ENCODE measurements at regions not wholly inside any gene's neighbourhood (a gene's known extent, or its start where the extent isn't known, plus 50 kb on each side); places are given as distances from the start of the nearest gene placed in this dataset.
A peak's percentile ranks its signal among the peaks of the same experiment; 100 is the strongest.

DNA sequence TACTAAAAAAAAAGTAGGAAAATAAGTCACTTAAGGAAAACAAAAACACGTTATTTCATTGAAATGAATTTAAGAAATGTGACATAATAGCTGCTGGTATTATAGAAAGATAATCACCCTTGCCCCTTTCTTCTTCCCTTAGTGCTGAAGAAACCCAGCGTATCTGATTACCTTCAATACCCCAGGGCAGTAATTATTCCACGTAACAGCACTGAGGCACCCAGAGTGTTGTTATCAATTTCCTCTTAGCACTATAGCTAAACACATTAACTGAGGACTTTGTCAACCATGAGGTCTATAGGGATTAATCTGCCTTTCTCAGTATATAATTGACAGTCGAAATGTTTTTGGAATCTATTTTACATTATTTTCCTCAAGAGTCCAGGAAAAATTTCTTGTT lies 180.0 kb upstream of the NXPH2 start:
- Histone ChIP-seq H3K4me1 (ENCODE audit: control insufficient read depth, insufficient read depth, low read length) (no peaks in the 10 kb centered on the region), H3K9me3 (ENCODE audit: control insufficient read depth, insufficient read depth, low read depth, low read length) (no peaks in the 10 kb centered on the region), H3K4me3 (ENCODE audit: low read depth, low read length) (no peak overlapping the region), H3K27ac (ENCODE audit: extremely low read depth, low read depth, low read length) (no peak overlapping the region), H3K36me3 (ENCODE audit: control insufficient read depth in 2 of 2, insufficient read depth in 1 of 2, low read length in 2 of 2) (no peaks in the 10 kb centered on the region)
- ChIA-PET CTCF (interaction anchor here (0.6 kb wide), 1 partner anchor 20 kb away, joined by 7 read pairs; no protein-coding TSS in a partner anchor), POLR2A (no interaction called here)
- TF ChIP-seq PRDM6 (tag by site-specific recombination; IDR thresholded peaks at IDR 0.05) = 0 out of 2 replicates have a peak, but pooled peaks have one; percentile 8
- TF ChIP-seq RBAK (tag by site-specific recombination; IDR thresholded peaks at IDR 0.05) = no peak

GRCh38 chr2:138959031-138959430 lies 178.8 kb upstream of the NXPH2 start:
- CTCF ChIA-PET = no interaction called here
- H3K36me3 ChIP-seq (ENCODE audit: control insufficient read depth in 2 of 2, insufficient read depth in 1 of 2, low read length in 2 of 2) = no peaks in the 10 kb centered on the region
- H3K9me3 ChIP-seq (ENCODE audit: control insufficient read depth, insufficient read depth, low read depth, low read length) = no peaks in the 10 kb centered on the region
- TF ChIP-seq ZFP37 (tag by site-specific recombination; IDR thresholded peaks at IDR 0.05) = no peak
- TF ChIP-seq ZBTB1 (tag by site-specific recombination; IDR thresholded peaks at IDR 0.05) = no peak
- TF ChIP-seq, protein P1, sequence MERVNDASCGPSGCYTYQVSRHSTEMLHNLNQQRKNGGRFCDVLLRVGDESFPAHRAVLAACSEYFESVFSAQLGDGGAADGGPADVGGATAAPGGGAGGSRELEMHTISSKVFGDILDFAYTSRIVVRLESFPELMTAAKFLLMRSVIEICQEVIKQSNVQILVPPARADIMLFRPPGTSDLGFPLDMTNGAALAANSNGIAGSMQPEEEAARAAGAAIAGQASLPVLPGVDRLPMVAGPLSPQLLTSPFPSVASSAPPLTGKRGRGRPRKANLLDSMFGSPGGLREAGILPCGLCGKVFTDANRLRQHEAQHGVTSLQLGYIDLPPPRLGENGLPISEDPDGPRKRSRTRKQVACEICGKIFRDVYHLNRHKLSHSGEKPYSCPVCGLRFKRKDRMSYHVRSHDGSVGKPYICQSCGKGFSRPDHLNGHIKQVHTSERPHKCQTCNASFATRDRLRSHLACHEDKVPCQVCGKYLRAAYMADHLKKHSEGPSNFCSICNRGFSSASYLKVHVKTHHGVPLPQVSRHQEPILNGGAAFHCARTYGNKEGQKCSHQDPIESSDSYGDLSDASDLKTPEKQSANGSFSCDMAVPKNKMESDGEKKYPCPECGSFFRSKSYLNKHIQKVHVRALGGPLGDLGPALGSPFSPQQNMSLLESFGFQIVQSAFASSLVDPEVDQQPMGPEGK (tag by site-specific recombination; IDR thresholded peaks at IDR 0.05) = no peak
- TF ChIP-seq ZNF132 (tag by site-specific recombination; IDR thresholded peaks at IDR 0.05; ENCODE audit: borderline replicate concordance) = no peak
- TF ChIP-seq, protein P2, sequence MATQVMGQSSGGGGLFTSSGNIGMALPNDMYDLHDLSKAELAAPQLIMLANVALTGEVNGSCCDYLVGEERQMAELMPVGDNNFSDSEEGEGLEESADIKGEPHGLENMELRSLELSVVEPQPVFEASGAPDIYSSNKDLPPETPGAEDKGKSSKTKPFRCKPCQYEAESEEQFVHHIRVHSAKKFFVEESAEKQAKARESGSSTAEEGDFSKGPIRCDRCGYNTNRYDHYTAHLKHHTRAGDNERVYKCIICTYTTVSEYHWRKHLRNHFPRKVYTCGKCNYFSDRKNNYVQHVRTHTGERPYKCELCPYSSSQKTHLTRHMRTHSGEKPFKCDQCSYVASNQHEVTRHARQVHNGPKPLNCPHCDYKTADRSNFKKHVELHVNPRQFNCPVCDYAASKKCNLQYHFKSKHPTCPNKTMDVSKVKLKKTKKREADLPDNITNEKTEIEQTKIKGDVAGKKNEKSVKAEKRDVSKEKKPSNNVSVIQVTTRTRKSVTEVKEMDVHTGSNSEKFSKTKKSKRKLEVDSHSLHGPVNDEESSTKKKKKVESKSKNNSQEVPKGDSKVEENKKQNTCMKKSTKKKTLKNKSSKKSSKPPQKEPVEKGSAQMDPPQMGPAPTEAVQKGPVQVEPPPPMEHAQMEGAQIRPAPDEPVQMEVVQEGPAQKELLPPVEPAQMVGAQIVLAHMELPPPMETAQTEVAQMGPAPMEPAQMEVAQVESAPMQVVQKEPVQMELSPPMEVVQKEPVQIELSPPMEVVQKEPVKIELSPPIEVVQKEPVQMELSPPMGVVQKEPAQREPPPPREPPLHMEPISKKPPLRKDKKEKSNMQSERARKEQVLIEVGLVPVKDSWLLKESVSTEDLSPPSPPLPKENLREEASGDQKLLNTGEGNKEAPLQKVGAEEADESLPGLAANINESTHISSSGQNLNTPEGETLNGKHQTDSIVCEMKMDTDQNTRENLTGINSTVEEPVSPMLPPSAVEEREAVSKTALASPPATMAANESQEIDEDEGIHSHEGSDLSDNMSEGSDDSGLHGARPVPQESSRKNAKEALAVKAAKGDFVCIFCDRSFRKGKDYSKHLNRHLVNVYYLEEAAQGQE (tag by site-specific recombination; IDR thresholded peaks at IDR 0.05) = no peak
- TF ChIP-seq, protein P3, sequence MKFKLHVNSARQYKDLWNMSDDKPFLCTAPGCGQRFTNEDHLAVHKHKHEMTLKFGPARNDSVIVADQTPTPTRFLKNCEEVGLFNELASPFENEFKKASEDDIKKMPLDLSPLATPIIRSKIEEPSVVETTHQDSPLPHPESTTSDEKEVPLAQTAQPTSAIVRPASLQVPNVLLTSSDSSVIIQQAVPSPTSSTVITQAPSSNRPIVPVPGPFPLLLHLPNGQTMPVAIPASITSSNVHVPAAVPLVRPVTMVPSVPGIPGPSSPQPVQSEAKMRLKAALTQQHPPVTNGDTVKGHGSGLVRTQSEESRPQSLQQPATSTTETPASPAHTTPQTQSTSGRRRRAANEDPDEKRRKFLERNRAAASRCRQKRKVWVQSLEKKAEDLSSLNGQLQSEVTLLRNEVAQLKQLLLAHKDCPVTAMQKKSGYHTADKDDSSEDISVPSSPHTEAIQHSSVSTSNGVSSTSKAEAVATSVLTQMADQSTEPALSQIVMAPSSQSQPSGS (tag by site-specific recombination; IDR thresholded peaks at IDR 0.05; ENCODE audit: low read depth) = no peak
- TF ChIP-seq KLF1 (tag by site-specific recombination; IDR thresholded peaks at IDR 0.05) = no peak
- no peak for TF ChIP-seq ZNF791 (tag by site-specific recombination; IDR thresholded peaks at IDR 0.05)
- no peak for TF ChIP-seq ZNF707 (tag by site-specific recombination; IDR thresholded peaks at IDR 0.05)
- TF ChIP-seq ZXDB (tag by site-specific recombination; IDR thresholded peaks at IDR 0.05) = no peak
- TF ChIP-seq ZFP69B (tag by site-specific recombination; IDR thresholded peaks at IDR 0.05) = no peak
- no peak for TF ChIP-seq ZFHX2 (tag by site-specific recombination; conservative IDR thresholded peaks at IDR 0.05)
- TF ChIP-seq EGR2 (tag by site-specific recombination; IDR thresholded peaks at IDR 0.05; ENCODE audit: low read depth) = no peak
- no peak for TF ChIP-seq ZNF211 (tag by site-specific recombination; IDR thresholded peaks at IDR 0.05; ENCODE audit: low read depth)
- POLR2A ChIA-PET = no interaction called here
- no peak overlapping the region for H3K27ac ChIP-seq (ENCODE audit: extremely low read depth, low read depth, low read length)
- no peaks in the 10 kb centered on the region for H3K4me1 ChIP-seq (ENCODE audit: control insufficient read depth, insufficient read depth, low read length)
- no peak overlapping the region for H3K4me3 ChIP-seq (ENCODE audit: low read depth, low read length)
